ENCODE measurements at regions not wholly inside any gene's neighbourhood (a gene's known extent, or its start where the extent isn't known, plus 50 kb on each side); places are given as distances from the start of the nearest gene placed in this dataset.

DNA sequence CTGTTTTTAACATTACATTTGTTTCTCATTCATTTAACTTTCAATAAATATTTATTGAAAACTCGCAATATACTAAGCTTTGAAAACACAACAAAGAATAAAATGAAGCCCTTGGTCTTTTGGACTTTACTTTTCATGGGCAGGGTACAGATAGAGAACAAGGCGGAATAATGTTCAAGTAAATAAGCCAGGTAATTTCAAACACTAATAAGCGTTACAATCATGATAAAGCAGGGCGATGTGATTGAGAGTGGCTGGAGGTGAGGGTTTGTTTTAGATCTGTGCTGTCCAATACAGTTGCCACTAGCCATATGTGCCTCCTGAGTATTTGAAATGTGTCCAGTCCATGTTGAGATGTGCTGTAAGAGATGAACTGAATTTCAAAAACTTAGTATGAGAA lies 307.1 kb downstream of the ALDH8A1 start:
- Histone ChIP-seq H3K36me3 (no peaks in the 10 kb centered on the region), H3K4me1 (peaks cover 0 to 8% of the 10 kb centered on the region in 2 donors), H3K27ac (no peak overlapping the region), H3K9me3 (no peaks in the 10 kb centered on the region), H3K27me3 (no peaks in the 10 kb centered on the region), H3K4me3 (no peak overlapping the region)
- DNase-seq (ENCODE audit: low spot score) = no peak
- TF ChIP-seq, protein P1, sequence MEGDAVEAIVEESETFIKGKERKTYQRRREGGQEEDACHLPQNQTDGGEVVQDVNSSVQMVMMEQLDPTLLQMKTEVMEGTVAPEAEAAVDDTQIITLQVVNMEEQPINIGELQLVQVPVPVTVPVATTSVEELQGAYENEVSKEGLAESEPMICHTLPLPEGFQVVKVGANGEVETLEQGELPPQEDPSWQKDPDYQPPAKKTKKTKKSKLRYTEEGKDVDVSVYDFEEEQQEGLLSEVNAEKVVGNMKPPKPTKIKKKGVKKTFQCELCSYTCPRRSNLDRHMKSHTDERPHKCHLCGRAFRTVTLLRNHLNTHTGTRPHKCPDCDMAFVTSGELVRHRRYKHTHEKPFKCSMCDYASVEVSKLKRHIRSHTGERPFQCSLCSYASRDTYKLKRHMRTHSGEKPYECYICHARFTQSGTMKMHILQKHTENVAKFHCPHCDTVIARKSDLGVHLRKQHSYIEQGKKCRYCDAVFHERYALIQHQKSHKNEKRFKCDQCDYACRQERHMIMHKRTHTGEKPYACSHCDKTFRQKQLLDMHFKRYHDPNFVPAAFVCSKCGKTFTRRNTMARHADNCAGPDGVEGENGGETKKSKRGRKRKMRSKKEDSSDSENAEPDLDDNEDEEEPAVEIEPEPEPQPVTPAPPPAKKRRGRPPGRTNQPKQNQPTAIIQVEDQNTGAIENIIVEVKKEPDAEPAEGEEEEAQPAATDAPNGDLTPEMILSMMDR (IDR thresholded peaks at IDR 0.05) = no peak

DNA sequence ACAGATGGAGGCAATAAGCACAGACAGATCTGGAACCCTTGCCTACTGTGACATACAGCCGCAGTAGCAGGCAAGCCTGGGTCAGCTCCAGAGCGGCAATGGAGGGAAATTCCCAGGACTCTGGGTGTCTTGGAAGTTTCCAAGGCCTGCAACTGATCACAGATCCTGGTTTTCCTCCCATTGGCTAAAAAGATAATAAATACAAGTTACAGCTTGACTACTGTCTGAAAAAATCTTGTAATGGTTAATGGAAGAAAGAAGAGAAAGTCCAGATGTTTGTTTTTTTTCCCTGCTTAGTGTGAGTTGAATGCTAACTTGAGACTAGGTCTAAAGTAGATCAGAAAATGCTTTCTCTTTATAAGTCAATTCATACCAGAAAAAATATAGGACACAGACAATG lies 307.6 kb downstream of the ALDH8A1 start:
- peaks cover 0 to 8% of the 10 kb centered on the region in 2 donors for H3K4me1 ChIP-seq
- no peak for DNase-seq (ENCODE audit: low spot score)
- TF ChIP-seq, protein P1 (IDR thresholded peaks at IDR 0.05) = no peak

DNA sequence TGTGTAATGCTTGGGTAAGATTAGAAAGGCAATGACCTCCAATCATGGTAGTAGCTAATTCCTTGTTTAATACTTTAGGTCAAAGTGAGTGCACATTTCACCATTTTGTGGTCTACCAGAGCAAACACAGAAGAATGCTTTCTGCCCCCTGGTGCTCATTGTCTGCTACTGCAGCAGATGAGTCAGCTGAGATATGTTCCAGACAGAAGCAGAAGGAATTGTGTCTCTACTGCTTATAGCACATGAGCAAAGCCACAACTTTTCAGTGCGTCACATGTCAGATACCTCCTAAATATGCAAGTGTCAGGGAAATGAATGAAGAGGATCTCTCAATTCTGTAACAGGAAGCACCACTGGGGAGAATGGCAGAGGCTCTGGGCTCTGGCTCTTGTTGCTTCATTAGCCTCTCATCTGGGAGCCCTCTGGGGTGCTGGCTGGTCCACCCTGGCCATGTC lies 308.9 kb downstream of the ALDH8A1 start:
- TF ChIP-seq, protein P1 (IDR thresholded peaks at IDR 0.05) = peak; percentile 88 to 96
- DNase-seq (ENCODE audit: low spot score) = peak; percentile 96
- Histone ChIP-seq H3K4me1 (peaks cover 0 to 8% of the 10 kb centered on the region in 2 donors), H3K4me3 (no peak overlapping the region), H3K36me3 (no peaks in the 10 kb centered on the region), H3K27me3 (no peaks in the 10 kb centered on the region), H3K9me3 (no peaks in the 10 kb centered on the region), H3K27ac (no peak overlapping the region)

More for the DNA sequence above, 307.6 kb downstream of the ALDH8A1 start:
- Histone ChIP-seq H3K36me3 (no peaks in the 10 kb centered on the region), H3K9me3 (no peaks in the 10 kb centered on the region), H3K4me3 (no peak overlapping the region), H3K27me3 (no peaks in the 10 kb centered on the region), H3K27ac (no peak overlapping the region)

DNA sequence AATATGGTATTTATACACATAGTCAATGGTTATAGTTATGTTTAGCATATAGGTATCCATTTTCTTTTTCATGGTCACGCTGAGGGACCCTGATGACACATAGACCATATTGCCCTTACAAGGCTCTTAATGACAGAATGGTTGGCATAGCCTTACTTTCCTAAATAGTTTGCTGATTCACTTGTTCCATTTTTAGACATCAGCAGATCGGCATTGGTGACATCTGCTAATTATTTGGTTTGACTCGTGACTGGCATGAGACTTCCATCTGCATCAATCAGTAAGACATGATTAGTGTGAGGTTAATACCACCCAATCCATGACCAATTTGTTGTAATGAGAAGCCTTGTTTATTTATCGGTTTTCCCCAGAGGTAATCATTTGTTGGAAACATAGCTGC lies 309.7 kb downstream of the ALDH8A1 start:
- Histone ChIP-seq H3K9me3 (no peaks in the 10 kb centered on the region), H3K4me3 (no peak overlapping the region), H3K36me3 (no peaks in the 10 kb centered on the region), H3K4me1 (peaks cover 0 to 8% of the 10 kb centered on the region in 2 donors), H3K27me3 (no peaks in the 10 kb centered on the region), H3K27ac (no peak overlapping the region)
- no peak for DNase-seq (ENCODE audit: low spot score)
- TF ChIP-seq, protein P1 (IDR thresholded peaks at IDR 0.05) = no peak

DNA sequence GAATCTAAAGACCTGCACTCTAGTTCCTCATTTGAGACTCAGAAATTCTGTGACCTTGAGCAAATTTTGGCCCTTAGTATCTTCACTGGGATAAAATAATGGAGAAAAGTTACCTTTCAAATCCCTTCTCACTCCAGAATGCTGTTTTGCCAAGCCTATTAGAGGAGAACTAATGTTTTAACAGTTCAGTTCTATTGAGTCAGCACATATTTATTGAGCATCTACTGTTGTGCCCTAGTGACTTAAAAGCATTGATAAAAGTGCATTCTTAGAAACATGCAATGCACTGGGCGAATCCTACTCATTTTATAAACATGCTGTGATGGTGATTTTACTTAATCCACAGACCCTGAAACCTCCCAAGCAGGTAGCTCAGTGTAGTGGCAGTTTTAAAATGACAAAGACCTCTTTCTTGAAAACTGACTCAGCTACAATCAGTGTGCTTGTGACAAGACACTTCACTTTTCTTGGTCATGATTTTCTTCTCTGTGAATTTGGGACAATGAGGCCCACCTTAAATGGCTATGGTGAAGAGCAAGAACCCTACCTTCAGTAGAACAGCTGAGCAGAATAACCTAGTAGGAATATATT lies 312.0 kb downstream of the ALDH8A1 start:
- TF ChIP-seq, protein P1 (IDR thresholded peaks at IDR 0.05) = no peak
- Histone ChIP-seq H3K9me3 (no peaks in the 10 kb centered on the region), H3K27ac (no peak overlapping the region), H3K36me3 (no peaks in the 10 kb centered on the region), H3K4me3 (no peak overlapping the region), H3K4me1 (peaks cover 0 to 8% of the 10 kb centered on the region in 2 donors), H3K27me3 (no peaks in the 10 kb centered on the region)
- no peak for DNase-seq (ENCODE audit: low spot score)

DNA sequence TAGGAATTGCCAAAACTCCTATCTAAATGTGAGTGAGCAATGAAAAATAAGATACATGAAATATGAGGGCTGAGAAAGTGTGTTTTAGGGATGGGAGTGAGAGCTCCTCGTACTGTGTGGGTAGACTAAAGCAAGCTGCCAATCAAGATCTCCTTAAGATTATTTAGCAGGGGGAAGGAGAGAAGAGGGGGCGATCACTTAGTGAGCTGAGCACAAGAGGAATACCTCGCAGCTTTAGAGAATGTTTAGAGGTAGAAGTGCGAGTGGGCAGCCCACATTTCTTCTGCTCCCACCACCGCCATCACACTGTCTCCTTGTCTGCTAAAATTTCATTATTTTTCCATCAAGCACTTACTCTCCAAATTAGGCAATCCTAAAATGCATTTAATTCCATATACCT lies 312.6 kb downstream of the ALDH8A1 start:
- Histone ChIP-seq H3K4me1 (peaks cover 0 to 8% of the 10 kb centered on the region in 2 donors), H3K36me3 (no peaks in the 10 kb centered on the region), H3K27me3 (no peaks in the 10 kb centered on the region), H3K27ac (no peak overlapping the region), H3K9me3 (no peaks in the 10 kb centered on the region), H3K4me3 (no peak overlapping the region)
- TF ChIP-seq, protein P1 (IDR thresholded peaks at IDR 0.05) = no peak
- no peak for DNase-seq (ENCODE audit: low spot score)
